GM19193 (cell line): ENCODE measurements at regions not wholly inside any gene's neighbourhood (a gene's known extent, or its start where the extent isn't known, plus 50 kb on each side); places are given as distances from the start of the nearest gene placed in this dataset.

Experiments
- POLR2A ChIP-seq: IDR thresholded peaks from 4 replicates; pipeline ENCODE4 v1.6.1; 2011; ENCODE audit not compliant: insufficient read depth, insufficient read length; ENCODE audit errors: extremely low read depth

DNA sequence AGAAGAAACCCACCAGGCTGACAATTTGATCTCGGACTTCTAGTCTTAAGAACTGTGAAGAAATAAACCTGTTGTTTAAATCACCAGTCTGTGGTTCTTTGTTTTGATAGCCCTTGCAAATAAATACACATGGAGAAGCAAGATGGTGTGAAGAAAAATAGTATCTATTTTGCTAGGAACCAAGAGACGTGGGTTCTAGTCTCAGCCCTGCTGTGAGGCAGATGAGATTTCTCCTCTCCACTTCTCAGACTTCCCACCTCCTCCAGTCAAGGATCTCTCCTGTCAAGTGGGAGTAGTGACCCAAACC is 294.9 kb upstream of the JARID2 start:
- TF ChIP-seq POLR2A, result no peak

GRCh38 chr6:14951704-14952103 is 294.2 kb upstream of the JARID2 start:
- TF ChIP-seq POLR2A, result no peak

DNA sequence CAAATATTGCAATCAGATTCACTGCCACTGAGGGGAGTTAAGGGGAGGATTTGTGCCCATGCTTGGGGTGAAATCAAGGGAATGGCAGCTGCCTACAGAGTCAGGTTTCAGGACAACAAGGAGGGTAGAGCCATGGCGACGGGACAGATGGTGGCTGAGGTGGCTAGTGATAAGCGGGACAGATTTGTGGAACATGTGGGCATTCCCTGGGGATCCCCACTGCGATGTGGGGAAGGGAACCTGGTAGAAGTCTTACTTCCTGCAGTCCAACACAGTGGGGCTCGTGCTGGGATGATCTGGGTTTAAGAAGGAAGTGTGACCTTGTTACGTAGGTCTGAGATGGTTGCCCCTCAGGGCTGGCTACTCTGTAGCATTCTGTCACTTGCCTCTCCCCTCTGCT is 292.0 kb upstream of the JARID2 start:
- TF ChIP-seq POLR2A, result no peak

- TF ChIP-seq POLR2A, result no peak
Observed at GRCh38 chr6:14957355-14958059, 288.4 kb upstream of the JARID2 start.

DNA sequence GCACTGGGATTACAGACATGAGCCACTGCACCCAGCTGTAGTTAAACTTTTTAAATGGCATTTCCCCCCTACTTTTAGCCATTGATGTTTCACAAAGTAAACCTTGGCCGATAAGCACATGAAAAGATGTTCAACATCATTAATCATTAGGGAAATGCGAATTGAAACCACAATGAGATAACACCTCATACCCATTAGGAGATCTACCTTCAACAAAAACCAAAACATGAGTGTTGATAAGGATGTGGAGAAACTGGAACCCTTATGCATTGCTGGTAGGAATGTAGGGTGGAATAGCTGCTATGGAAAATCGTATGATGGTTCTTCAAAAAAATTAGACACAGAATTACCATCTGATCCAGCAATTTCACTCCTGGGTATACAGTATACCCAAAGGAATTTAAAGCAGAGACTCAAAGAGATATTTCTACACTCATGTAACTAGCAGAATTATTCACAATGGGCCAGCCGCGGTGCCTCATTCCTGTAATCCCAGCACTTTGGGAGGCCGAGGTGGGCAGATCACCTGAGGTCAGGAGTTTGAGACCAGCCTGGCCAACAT is 286.5 kb upstream of the JARID2 start:
- TF ChIP-seq POLR2A, result no peak

DNA sequence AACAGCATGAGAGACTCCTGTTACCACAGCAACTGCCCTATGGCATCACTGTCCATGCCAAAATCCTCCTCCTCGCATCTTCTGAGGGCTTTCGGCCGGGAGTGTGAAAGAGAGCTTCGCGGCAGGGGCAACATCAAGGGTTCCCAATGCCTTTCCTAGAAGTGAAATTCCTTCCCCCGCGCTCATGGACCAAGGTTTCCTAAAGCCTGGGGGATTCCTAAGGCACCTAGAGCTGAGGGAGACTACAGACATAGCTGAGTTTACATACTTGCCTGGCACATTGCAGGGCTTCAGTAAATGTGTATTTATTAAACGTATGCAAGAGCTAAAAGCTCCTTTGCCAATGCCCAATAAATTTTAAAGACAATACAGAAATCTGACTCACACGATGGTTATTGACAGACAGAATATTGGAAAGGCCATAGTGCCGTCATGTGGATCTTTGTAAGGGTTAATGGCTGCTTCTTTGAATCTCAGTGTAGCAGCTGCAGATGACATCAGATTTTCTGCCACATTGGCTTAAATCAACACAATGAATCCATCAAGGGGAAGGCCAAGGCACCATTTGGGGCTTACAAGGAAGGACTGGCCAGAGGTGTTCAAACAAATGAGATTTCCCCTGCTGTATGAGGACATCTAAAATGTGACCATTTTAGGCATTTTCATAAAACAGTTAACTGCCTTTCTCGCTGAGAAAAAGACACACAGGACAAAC is 281.2 kb upstream of the JARID2 start:
- TF ChIP-seq POLR2A, result no peak

- TF ChIP-seq POLR2A, result no peak
Observed at GRCh38 chr6:14965424-14966075, 280.3 kb upstream of the JARID2 start.

- TF ChIP-seq POLR2A, result no peak
Observed at GRCh38 chr6:14966096-14966905, 279.6 kb upstream of the JARID2 start.

- TF ChIP-seq POLR2A, result no peak
Observed at GRCh38 chr6:14966906-14967711, 278.8 kb upstream of the JARID2 start.

- TF ChIP-seq POLR2A, result no peak
Observed at GRCh38 chr6:14968056-14968637, 277.7 kb upstream of the JARID2 start.

GRCh38 chr6:14969126-14969525 is 276.7 kb upstream of the JARID2 start:
- no peak for TF ChIP-seq POLR2A

DNA sequence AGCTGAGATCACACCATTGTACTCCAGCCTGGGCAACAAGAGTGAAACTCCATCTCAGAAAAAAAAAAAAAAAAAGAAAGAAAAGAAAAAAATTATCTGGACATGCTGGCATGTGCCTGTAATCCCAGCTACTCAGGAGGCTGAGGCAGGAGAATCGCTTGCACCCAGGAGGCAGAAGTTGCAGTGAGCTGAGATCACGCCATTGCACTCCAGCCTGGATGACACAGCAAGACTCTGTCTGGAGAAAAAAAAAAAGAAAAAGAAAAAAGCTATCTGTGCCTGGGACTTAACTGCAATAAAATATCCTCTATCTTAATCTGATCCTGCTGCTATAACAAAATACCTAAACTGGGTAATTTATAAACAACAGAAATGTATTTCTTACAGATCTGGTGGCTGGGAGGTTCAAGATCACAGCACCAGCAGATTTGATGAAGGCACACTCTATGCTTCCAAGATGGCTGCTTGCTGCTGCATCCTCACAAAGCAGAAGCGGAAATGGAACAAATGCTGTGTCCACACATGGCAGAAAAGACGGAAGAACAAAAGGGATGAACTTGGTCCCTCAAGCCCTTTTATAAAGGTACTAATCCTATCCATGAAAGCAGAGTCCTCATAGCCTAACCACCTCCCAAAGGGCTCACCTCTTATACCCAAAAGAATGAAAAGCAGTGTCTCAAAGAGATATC is 273.3 kb upstream of the JARID2 start:
- no peak for TF ChIP-seq POLR2A

DNA sequence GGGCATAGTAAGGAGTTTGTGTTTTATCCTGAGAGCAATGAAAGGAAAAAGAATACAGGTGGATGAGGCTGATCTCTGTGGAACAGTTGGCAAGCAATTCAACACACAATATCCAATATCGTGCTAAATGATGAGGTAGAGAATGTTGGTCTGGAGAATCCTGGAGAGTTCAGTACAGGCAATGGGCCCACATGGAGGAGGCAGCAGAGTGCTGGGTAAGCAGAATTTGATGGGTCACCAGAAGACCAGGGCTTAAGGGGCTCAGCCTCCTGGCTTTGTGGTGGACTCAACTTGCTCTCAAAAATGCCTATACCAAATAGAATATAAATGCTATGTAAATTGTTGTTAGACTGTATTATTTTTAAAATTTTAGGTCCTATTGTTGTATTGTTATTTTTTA is 271.5 kb upstream of the JARID2 start:
- no peak for TF ChIP-seq POLR2A
